K562 (cell line): ENCODE measurements at regions not wholly inside any gene's neighbourhood (a gene's known extent, or its start where the extent isn't known, plus 50 kb on each side); places are given as distances from the start of the nearest gene placed in this dataset.

Experiments used
- ATAC-seq: fragments of 200-7000 bp; cut with Tn5 transposase; 3 replicates; pipeline ENCODE4 v1.9.1; 2020; ENCODE audit warnings: moderate library complexity
- BruUV-seq: library from RNA; stranded (reverse); fragments of 400-500 nt; replicated peaks from 2 replicates; lab custom pipeline; 2021; lab: Mats Ljungman, UMichigan
- CTCF ChIA-PET: fragments of 300-600 bp; formaldehyde crosslinking; extraction: SDS; loops from one replicate; lab custom pipeline; 2021; ENCODE audit warnings: low intra/inter-chr PET ratio; lab: Yijun Ruan, JAX
- POLR2A ChIA-PET: fragments of 300-600, 350-650 bp; sonication (Branson Sonifier 250); formaldehyde crosslinking; extraction: SDS; loops from one replicate; lab custom pipeline; 2021; ENCODE audit warnings: antibody characterized with exemption, inconsistent platforms; lab: Yijun Ruan, JAX
- DNase-seq, 4 experiments: peaks; one replicate each; pipeline versions ENCODE4 v3.0.0 to v3.0.0-alpha.2; 2011 to 2018; ENCODE audit warnings: low spot score in 3 of 4, mixed read lengths in 3 of 4; ENCODE audit errors: extremely low read depth in 1 of 4
- FAIRE-seq: peaks from 2 replicates; lab custom pipeline; 2011; peaks lifted over from hg19 to GRCh38; lab: Jason Lieb, UNC
- H2AFZ ChIP-seq: 2 replicates; pipeline ENCODE4 v1.6.0; 2011; ENCODE audit warnings: low read depth, low read length, control low read depth, inconsistent platforms
- H3K27ac ChIP-seq: fragments of 200-600 bp; 3 replicates; pipeline ENCODE4 v1.8.0; 2011; ENCODE audit warnings: low read depth, mild to moderate bottlenecking, control low read depth, inconsistent platforms, low read length, moderate library complexity, mixed read lengths; ENCODE audit errors: extremely low read depth
- H3K27me3 ChIP-seq, 2 experiments: fragments of 300-600 bp in 1 of 2; 2 replicates in 1 of 2; 3 replicates in 1 of 2; pipeline versions ENCODE4 v1.6.0 to v1.8.0; 2011; ENCODE audit warnings: inconsistent platforms in 2 of 2, low read length in 2 of 2, mild to moderate bottlenecking in 1 of 2, mixed read lengths in 1 of 2, moderate library complexity in 1 of 2; ENCODE audit not compliant: control insufficient read depth in 2 of 2, insufficient read depth in 2 of 2
- H3K36me3 ChIP-seq: fragments of 300-600 bp; 3 replicates; pipeline ENCODE4 v1.8.0; 2011; ENCODE audit warnings: mild to moderate bottlenecking, low read length, inconsistent platforms; ENCODE audit not compliant: control insufficient read depth, insufficient read depth
- H3K4me1 ChIP-seq, 2 experiments: fragments of 200-600 bp in 1 of 2; replicated peaks in 1 of 2; 2 replicates in 1 of 2; 3 replicates in 1 of 2; pipeline versions ENCODE4 v1.5.1 to v1.8.0; 2011; ENCODE audit warnings: inconsistent platforms in 2 of 2, low read length in 2 of 2, mild to moderate bottlenecking in 1 of 2, mixed read lengths in 1 of 2, moderate library complexity in 1 of 2; ENCODE audit not compliant: control insufficient read depth in 2 of 2, insufficient read depth in 2 of 2
- H3K4me2 ChIP-seq: 2 replicates; pipeline ENCODE4 v1.6.1; 2011; ENCODE audit warnings: low read length, control low read depth, inconsistent platforms, mixed read lengths; ENCODE audit not compliant: insufficient read depth
- H3K4me3 ChIP-seq: fragments of 200-600 bp; sonication (generic), shearing (Covaris generic); 2 replicates; pipeline ENCODE4 v1.5.1; 2016; ENCODE audit warnings: control low read depth, inconsistent platforms
- H3K79me2 ChIP-seq: fragments of 200-600 bp; 3 replicates; pipeline ENCODE4 v1.8.0; 2011; ENCODE audit warnings: low read length, inconsistent platforms; ENCODE audit not compliant: control insufficient read depth, insufficient read depth
- H3K9ac ChIP-seq, 2 experiments: 2 replicates each; pipeline versions ENCODE4 v1.6.0 to v1.6.1; 2011; ENCODE audit warnings: low read depth in 2 of 2, low read length in 2 of 2, control low read depth in 1 of 2, inconsistent platforms in 1 of 2, mild to moderate bottlenecking in 1 of 2, mixed read lengths in 1 of 2; ENCODE audit not compliant: insufficient read depth in 1 of 2
- H3K9me1 ChIP-seq: one replicate; pipeline ENCODE4 v1.6.0; 2011; ENCODE audit warnings: inconsistent platforms, mild to moderate bottlenecking, low read length, moderate library complexity; ENCODE audit not compliant: control insufficient read depth, insufficient read depth
- H3K9me3 ChIP-seq: replicated peaks from 2 replicates; pipeline ENCODE4 v1.5.1; 2011; ENCODE audit warnings: low read depth, low read length, inconsistent platforms; ENCODE audit not compliant: control insufficient read depth, insufficient read depth
- H4K20me1 ChIP-seq: replicated peaks from 2 replicates; pipeline ENCODE4 v1.6.1; 2011; ENCODE audit warnings: low read length, inconsistent platforms, mixed read lengths; ENCODE audit not compliant: control insufficient read depth, insufficient read depth
- MLX ChIP-seq, 2 experiments: fragments of 450-650 bp in 1 of 2; sonication (generic) in 1 of 2; formaldehyde crosslinking; conservative IDR thresholded peaks; 2 replicates each; pipeline versions ENCODE4 v1.4.0 to v1.8.1; 2020 to 2022; ENCODE audit warnings: mild to moderate bottlenecking in 1 of 2, missing genetic modification reagents in 1 of 2
- MYBL2 ChIP-seq, 2 experiments: fragments of 450-650 bp in 1 of 2; sonication (generic) in 1 of 2; formaldehyde crosslinking in 1 of 2; IDR thresholded peaks; 2 replicates each; pipeline versions ENCODE4 v1.6.1 to v1.8.1; 2017 to 2022; ENCODE audit warnings: borderline replicate concordance in 1 of 2, inconsistent platforms in 1 of 2, low read depth in 1 of 2, mild to moderate bottlenecking in 1 of 2, missing genetic modification reagents in 1 of 2, moderate library complexity in 1 of 2
- PHF8 ChIP-seq: fragments of 200-600 bp; sonication (generic); IDR thresholded peaks from 2 replicates; pipeline ENCODE4 v1.6.1; 2012; ENCODE audit warnings: mixed run types, mild to moderate bottlenecking, inconsistent platforms, low read length, moderate library complexity, borderline replicate concordance
- RFX7 ChIP-seq: fragments of 250-450 bp; sonication (Bioruptor Pico); IDR thresholded peaks from 2 replicates; pipeline ENCODE4 v1.5.1; 2021; ENCODE audit warnings: mild to moderate bottlenecking
- ZNF12 ChIP-seq: sonication (generic); formaldehyde crosslinking; IDR thresholded peaks from 2 replicates; pipeline ENCODE4 v1.4.0; 2020; ENCODE audit warnings: mild to moderate bottlenecking, missing genetic modification reagents
- ZNF121 ChIP-seq: sonication (generic); formaldehyde crosslinking; conservative IDR thresholded peaks from 2 replicates; pipeline ENCODE4 v1.8.0; 2022; ENCODE audit warnings: missing genetic modification reagents
- WGBS: fragments of 100-300 bp; shearing (Covaris generic); methylation state at CpG from one replicate; pipeline ENCODE4 v1.1.6; 2016; ENCODE audit warnings: low coverage, mixed read lengths; ENCODE audit not compliant: insufficient coverage; ENCODE audit errors: missing lambda C conversion rate; 5-methylcytosine and 5-hydroxymethylcytosine counted together
- in situ Hi-C: fragments of 300-500 bp; cut with MboI; formaldehyde crosslinking; loops from 4 replicates; pipeline ENCODE4 v1.15.0; 2018; ENCODE audit warnings: inconsistent platforms, mixed read lengths
- intact Hi-C: fragments of 100-400 bp; cut with micrococcal nuclease; formaldehyde crosslinking; loops from 2 replicates; pipeline ENCODE4 v1.14.2; 2022
- TF ChIP-seq, protein P1 (sequence below): fragments of 450-650 bp; IDR thresholded peaks from 2 replicates; pipeline ENCODE4 v1.6.1; 2017; ENCODE audit warnings: antibody characterized with exemption, mild to moderate bottlenecking

DNA sequence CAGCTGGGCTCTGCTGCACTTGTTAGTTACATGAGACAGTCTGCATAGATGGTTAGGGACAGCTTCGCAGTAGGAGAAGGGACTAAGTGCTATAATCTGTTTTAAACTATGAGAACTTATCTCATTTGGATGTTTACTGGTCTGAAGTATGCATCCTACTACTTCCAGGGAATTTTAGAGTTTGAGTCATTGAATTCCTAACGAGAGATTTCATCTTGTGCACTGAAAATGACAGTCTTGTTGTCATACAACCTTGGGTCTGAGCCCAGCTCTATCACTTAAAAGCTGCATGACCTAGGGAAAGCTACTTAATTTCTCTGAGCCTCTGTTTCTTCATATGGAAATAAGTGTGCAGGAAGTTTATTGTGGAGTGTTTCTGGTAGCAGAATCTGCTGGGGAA, 78.4 kb downstream of the TRIM43 start:
- no TSS peak for BruUV-seq
- Histone ChIP-seq H3K9ac (no peak overlapping the region), H3K27ac (no peak overlapping the region), H3K9me1 (no peaks in the 10 kb centered on the region), H3K9me3 (no peaks in the 10 kb centered on the region), H3K36me3 (no peaks in the 10 kb centered on the region), H3K27me3 (no peaks in the 10 kb centered on the region), H3K4me1 (no peaks in the 10 kb centered on the region), H3K4me3 (no peak overlapping the region), H3K4me2 (no peak overlapping the region), H2AFZ (no peak overlapping the region), H3K79me2 (no peaks in the 10 kb centered on the region)
- in situ Hi-C loops: no loop called here
- WGBS: 0% methylated on average over 2 of the region's 2 CpGs
- ChIA-PET POLR2A (interaction anchor here (0.6 kb wide), 1 partner anchor 43 kb away, joined by 3 read pairs; no protein-coding TSS in a partner anchor), CTCF (no interaction called here)
- ATAC-seq: no peak
- DNase-seq: no peak
- TF ChIP-seq MYBL2 (IDR thresholded peaks at IDR 0.05; ENCODE audit: low read depth): no peak
- no peak for TF ChIP-seq MYBL2 (CRISPR knock-in tag; IDR thresholded peaks at IDR 0.05; ENCODE audit: borderline replicate concordance)
- TF ChIP-seq MLX (CRISPR knock-in tag; conservative IDR thresholded peaks at IDR 0.05): no peak
- TF ChIP-seq ZNF121 (CRISPR knock-in tag): no peak
- TF ChIP-seq, all 486 proteins: peak for 0
- no peak for FAIRE-seq
- intact Hi-C loops: no loop called here
- no peaks in the 10 kb centered on the region for H4K20me1 ChIP-seq

- BruUV-seq: no TSS peak
- H3K27ac ChIP-seq: no peak overlapping the region
- TF ChIP-seq ZNF12 (CRISPR knock-in tag): no peak
- TF ChIP-seq PHF8: no peak
- TF ChIP-seq RFX7 (CRISPR knock-in tag): no peak
- TF ChIP-seq, protein P1, sequence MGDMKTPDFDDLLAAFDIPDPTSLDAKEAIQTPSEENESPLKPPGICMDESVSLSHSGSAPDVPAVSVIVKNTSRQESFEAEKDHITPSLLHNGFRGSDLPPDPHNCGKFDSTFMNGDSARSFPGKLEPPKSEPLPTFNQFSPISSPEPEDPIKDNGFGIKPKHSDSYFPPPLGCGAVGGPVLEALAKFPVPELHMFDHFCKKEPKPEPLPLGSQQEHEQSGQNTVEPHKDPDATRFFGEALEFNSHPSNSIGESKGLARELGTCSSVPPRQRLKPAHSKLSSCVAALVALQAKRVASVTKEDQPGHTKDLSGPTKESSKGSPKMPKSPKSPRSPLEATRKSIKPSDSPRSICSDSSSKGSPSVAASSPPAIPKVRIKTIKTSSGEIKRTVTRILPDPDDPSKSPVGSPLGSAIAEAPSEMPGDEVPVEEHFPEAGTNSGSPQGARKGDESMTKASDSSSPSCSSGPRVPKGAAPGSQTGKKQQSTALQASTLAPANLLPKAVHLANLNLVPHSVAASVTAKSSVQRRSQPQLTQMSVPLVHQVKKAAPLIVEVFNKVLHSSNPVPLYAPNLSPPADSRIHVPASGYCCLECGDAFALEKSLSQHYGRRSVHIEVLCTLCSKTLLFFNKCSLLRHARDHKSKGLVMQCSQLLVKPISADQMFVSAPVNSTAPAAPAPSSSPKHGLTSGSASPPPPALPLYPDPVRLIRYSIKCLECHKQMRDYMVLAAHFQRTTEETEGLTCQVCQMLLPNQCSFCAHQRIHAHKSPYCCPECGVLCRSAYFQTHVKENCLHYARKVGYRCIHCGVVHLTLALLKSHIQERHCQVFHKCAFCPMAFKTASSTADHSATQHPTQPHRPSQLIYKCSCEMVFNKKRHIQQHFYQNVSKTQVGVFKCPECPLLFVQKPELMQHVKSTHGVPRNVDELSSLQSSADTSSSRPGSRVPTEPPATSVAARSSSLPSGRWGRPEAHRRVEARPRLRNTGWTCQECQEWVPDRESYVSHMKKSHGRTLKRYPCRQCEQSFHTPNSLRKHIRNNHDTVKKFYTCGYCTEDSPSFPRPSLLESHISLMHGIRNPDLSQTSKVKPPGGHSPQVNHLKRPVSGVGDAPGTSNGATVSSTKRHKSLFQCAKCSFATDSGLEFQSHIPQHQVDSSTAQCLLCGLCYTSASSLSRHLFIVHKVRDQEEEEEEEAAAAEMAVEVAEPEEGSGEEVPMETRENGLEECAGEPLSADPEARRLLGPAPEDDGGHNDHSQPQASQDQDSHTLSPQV: no peak
- no peak overlapping the region for H3K9ac ChIP-seq
- H4K20me1 ChIP-seq: no peaks in the 10 kb centered on the region
- no peaks in the 10 kb centered on the region for H3K36me3 ChIP-seq
- no peaks in the 10 kb centered on the region for H3K9me1 ChIP-seq
- no peaks in the 10 kb centered on the region for H3K79me2 ChIP-seq
- ATAC-seq (no peak), FAIRE-seq (no peak), DNase-seq (no peak)
- 0% methylated on average over 2 of the region's 2 CpGs for WGBS
- no peaks in the 10 kb centered on the region for H3K9me3 ChIP-seq
- H3K4me2 ChIP-seq: no peak overlapping the region
- no peaks in the 10 kb centered on the region for H3K27me3 ChIP-seq
- in situ Hi-C loops (no loop called here), intact Hi-C loops (no loop called here)
- CTCF ChIA-PET: no interaction called here
- POLR2A ChIA-PET: interaction anchor here (0.6 kb wide), 2 partner anchors 43 to 282 kb away, joined by 3 read pairs; no protein-coding TSS in a partner anchor
- H3K4me3 ChIP-seq: no peak overlapping the region
- no peaks in the 10 kb centered on the region for H3K4me1 ChIP-seq
- no peak overlapping the region for H2AFZ ChIP-seq
Measured at GRCh38 chr2:95670686-95671085, 78.9 kb downstream of the TRIM43 start.
